Naive thymus-derived CD8-positive, alpha-beta T cell (primary cell): ENCODE measurements at regions not wholly inside any gene's neighbourhood (a gene's known extent, or its start where the extent isn't known, plus 50 kb on each side); places are given as distances from the start of the nearest gene placed in this dataset.

ENCODE experiments used
- ATAC-seq, 2 donors: fragments of 150-1000 bp; cut with Tn5 transposase in 1 of 2; sonication (Bioruptor Pico), chemical (Tn5 transposase) in 1 of 2; 1 replicate in 1 of 2; 2 replicates in 1 of 2; pipeline ENCODE4 v1.10.0; 2021; ENCODE audit warnings: mild to moderate bottlenecking in 2 of 2, moderate library complexity in 2 of 2
- POLR2A ChIA-PET: fragments of 350-600 bp; sonication (Branson Sonifier 250); formaldehyde crosslinking; loops from one replicate; lab custom pipeline; 2021; ENCODE audit warnings: antibody characterized with exemption; lab: Charles Lee
- DNase-seq, 10 donors: peaks; one replicate each; pipeline versions ENCODE4 v3.0.0 to v3.0.0-alpha.2; 2020 to 2022
- H3K27ac Mint-ChIP-seq, 10 donors: one replicate each; pipeline ENCODE4 v1.8.0; 2020 to 2022; ENCODE audit warnings: mild to moderate bottlenecking in 10 of 10, mixed read lengths in 10 of 10, moderate library complexity in 4 of 10, inconsistent platforms in 1 of 10
- H3K27me3 Mint-ChIP-seq, 5 donors: one replicate each; pipeline ENCODE4 v1.8.0; 2021 to 2022; ENCODE audit warnings: mixed read lengths in 5 of 5
- H3K36me3 Mint-ChIP-seq, 3 donors: one replicate each; pipeline ENCODE4 v1.8.0; 2020 to 2022; ENCODE audit warnings: mixed read lengths in 3 of 3, mild to moderate bottlenecking in 2 of 3, inconsistent platforms in 1 of 3
- H3K4me1 Mint-ChIP-seq, 4 donors: one replicate each; pipeline ENCODE4 v1.8.0; 2021 to 2022; ENCODE audit warnings: mixed read lengths in 4 of 4
- H3K4me3 Mint-ChIP-seq, 10 donors: one replicate each; pipeline ENCODE4 v1.8.0; 2020 to 2022; ENCODE audit warnings: mild to moderate bottlenecking in 10 of 10, mixed read lengths in 10 of 10, moderate library complexity in 6 of 10, inconsistent platforms in 1 of 10
- H3K9me3 Mint-ChIP-seq, 9 donors: one replicate each; pipeline ENCODE4 v1.8.0; 2020 to 2022; ENCODE audit warnings: mixed read lengths in 9 of 9, mild to moderate bottlenecking in 3 of 9, inconsistent platforms in 1 of 9, moderate library complexity in 1 of 9

DNA sequence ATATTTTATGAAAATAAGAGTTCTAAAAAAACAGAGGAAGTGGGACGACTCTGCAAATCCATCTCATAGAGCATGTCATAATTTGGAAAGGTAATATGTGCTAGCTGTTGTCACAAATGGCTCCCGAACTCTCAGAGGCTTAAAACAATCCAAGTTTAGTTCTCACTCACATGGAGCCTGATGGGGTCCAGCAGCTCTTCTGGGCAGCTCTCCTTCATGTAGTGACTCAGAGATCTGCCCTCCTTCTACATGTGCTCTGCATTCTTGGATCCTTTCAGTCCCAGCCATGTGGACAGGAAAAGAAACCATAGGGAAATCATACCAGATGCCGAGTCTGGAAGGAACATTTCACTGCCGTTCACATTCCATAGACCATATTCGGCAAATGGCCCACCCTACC, 180.1 kb upstream of the APCDD1 start:
- POLR2A ChIA-PET: no interaction called here
- H3K9me3 Mint-ChIP-seq: peaks cover 0 to 3% (median 0%) of the 10 kb centered on the region in 9 donors
- ATAC-seq: no peak
- peaks cover 0 to 7% (median 0%) of the 10 kb centered on the region in 5 donors for H3K27me3 Mint-ChIP-seq
- H3K27ac Mint-ChIP-seq: no peak overlapping the region
- no peak overlapping the region for H3K4me3 Mint-ChIP-seq
- H3K36me3 Mint-ChIP-seq: no peaks in the 10 kb centered on the region
- DNase-seq: no peak
- H3K4me1 Mint-ChIP-seq: peaks cover 0 to 2% (median 0%) of the 10 kb centered on the region in 4 donors

DNA sequence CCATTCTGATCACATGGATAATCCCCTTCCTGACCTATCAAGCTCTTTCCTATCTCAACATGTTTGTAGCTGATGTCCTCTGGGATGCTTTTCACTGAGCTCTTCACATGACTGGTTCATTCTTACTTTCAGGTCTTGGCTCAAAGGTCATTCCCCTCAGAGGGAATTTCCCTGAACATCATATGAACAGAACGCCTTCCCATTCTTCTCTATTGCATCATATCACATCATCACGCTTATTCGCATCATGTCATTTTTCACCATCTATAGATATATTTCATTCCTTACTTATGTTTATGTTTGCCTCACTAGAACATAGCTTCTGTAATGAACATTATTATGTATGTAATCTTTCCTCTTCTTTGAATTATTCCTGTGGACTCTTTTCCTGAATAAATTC, 178.9 kb upstream of the APCDD1 start:
- POLR2A ChIA-PET: no interaction called here
- H3K4me3 Mint-ChIP-seq: no peak overlapping the region
- ATAC-seq: no peak
- peaks cover 0 to 5% (median 3%) of the 10 kb centered on the region in 4 donors for H3K4me1 Mint-ChIP-seq
- peaks cover 0 to 7% (median 0%) of the 10 kb centered on the region in 5 donors for H3K27me3 Mint-ChIP-seq
- H3K36me3 Mint-ChIP-seq: no peaks in the 10 kb centered on the region
- DNase-seq: no peak
- no peak overlapping the region for H3K27ac Mint-ChIP-seq
- peaks cover 0 to 3% (median 0%) of the 10 kb centered on the region in 9 donors for H3K9me3 Mint-ChIP-seq

DNA sequence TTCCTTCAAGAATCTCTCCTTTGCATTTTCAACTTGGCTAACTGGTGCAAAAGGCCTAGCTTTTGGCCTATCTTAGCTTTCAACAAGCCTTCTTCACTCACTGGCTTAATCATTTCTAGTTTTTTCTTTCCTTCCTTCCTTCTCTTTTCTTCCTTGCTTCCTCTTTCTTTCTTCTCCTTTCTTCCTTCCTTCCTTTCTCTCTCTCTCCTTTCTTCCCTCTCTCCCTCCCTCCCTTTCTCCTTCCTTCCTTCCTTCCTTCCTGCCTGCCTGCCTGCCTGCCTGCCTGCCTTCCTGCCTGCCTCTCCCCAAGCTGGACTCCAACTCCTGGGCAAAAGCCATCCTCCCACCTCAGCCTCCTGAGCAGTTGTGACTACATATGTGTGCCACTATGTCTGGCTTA, 176.2 kb upstream of the APCDD1 start:
- no peak for DNase-seq
- peaks cover 0 to 3% (median 0%) of the 10 kb centered on the region in 5 donors for H3K27me3 Mint-ChIP-seq
- H3K4me1 Mint-ChIP-seq: peaks cover 0 to 8% (median 4%) of the 10 kb centered on the region in 4 donors
- POLR2A ChIA-PET: no interaction called here
- ATAC-seq: no peak
- no peak overlapping the region for H3K4me3 Mint-ChIP-seq
- no peak overlapping the region for H3K27ac Mint-ChIP-seq
- peaks cover 0 to 3% (median 0%) of the 10 kb centered on the region in 9 donors for H3K9me3 Mint-ChIP-seq
- H3K36me3 Mint-ChIP-seq: no peaks in the 10 kb centered on the region

DNA sequence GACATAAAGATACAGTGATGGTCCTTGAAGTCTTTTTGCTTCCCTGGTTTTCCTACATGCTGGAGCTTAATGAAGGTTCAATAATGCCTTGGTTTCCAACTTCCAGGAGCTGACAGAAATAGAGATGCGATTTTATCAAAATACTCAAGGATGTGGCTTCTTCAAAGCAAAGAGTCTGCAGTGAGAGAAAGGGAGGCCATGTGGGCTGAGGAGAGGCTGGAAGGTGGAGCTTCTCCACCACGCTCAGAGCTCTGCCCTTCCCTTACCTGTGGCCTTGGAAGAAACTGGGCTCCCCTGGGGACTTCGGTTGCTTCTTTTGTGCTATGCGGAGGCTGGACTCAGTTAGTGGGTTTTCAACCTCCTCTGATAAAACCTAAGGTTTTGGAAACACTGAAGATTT, 175.0 kb upstream of the APCDD1 start:
- no peak overlapping the region for H3K4me3 Mint-ChIP-seq
- H3K4me1 Mint-ChIP-seq: peaks cover 0 to 13% (median 4%) of the 10 kb centered on the region in 4 donors
- POLR2A ChIA-PET: no interaction called here
- DNase-seq: no peak
- H3K27ac Mint-ChIP-seq: no peak overlapping the region
- H3K9me3 Mint-ChIP-seq: peaks cover 0 to 3% (median 0%) of the 10 kb centered on the region in 9 donors
- no peaks in the 10 kb centered on the region for H3K36me3 Mint-ChIP-seq
- peaks cover 0 to 6% (median 0%) of the 10 kb centered on the region in 5 donors for H3K27me3 Mint-ChIP-seq
- ATAC-seq: no peak

DNA sequence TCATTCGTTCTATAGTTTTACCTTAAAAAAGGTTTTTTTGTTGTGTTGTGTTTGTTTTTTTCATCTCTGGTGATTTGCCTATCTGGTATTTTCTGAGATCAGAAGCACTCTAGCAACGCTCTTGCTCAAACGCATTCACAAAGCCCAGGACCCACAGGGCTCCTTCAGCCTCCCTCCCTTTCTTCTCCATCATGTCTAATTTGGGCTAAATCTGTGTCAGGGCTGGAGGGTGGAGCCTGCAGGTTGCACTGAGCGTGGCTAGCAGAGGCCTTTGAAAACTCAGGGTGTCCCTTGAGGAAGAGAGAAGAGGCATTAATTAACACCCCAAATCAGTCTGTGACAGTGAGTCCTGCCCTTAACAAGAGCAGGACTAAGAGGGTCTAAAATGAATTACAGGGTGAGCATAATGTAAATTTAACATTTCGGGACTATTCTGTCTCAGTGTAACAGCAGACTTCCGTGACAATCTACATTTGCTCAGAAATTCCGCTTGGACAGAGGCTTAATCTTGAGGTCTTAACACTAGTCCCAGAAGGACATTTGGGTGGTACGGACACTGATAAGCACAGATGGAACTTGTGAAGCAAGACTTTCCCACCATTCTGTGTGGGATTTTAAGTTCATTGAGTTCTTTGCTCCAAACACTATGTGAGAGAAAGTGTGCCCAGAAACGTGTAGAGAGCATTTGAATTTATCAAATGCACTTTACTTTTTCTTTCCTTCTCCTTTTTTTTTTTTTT, 174.4 kb upstream of the APCDD1 start:
- peaks cover 0 to 6% (median 0%) of the 10 kb centered on the region in 5 donors for H3K27me3 Mint-ChIP-seq
- peaks cover 0 to 3% (median 0%) of the 10 kb centered on the region in 9 donors for H3K9me3 Mint-ChIP-seq
- DNase-seq (no peak), ATAC-seq (no peak)
- POLR2A ChIA-PET: no interaction called here
- peaks cover 0 to 16% (median 4%) of the 10 kb centered on the region in 4 donors for H3K4me1 Mint-ChIP-seq
- peak overlapping the region in 1 of 10 donors; percentile 70 for H3K27ac Mint-ChIP-seq
- no peak overlapping the region for H3K4me3 Mint-ChIP-seq
- no peaks in the 10 kb centered on the region for H3K36me3 Mint-ChIP-seq

DNA sequence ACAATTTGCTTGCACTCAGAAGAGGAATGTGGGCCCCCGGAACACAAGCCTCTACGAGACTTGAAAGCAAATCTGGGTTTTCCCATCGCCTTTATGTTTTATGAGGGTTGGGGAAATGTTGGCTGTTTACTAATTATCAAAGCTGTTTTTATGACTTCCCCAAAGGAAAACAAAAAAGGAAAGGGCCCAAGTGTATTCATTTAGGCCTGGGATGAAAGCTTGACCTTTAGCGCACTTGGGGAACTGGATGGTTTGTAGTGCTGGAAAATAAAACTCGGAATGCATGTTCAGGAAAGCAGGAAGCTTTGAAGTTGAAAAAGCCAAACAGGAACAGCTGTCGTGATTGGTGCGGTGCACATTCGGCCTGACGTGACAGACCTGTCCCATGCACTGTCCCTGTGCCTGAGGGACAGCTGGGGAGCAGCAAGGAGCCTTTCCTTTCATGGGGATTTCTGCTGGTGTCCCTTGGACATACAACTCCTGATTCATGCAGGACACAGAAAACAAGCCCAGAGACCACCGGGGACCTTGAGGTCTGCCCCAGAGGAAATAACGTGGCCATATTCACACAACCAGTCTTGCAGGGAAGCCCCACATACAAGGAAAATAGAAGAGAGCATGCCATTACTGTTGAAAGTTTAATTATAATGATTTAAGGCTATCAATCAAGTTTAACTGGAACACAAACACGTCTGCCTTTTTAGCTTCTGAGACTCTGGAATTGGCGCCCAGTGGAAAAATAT, 169.7 kb upstream of the APCDD1 start:
- H3K36me3 Mint-ChIP-seq: peaks cover 0 to 8% (median 0%) of the 10 kb centered on the region in 3 donors
- DNase-seq (no peak), ATAC-seq (no peak)
- H3K27me3 Mint-ChIP-seq: peaks cover 0 to 16% (median 0%) of the 10 kb centered on the region in 5 donors
- POLR2A ChIA-PET: no interaction called here
- no peak overlapping the region for H3K4me3 Mint-ChIP-seq
- H3K27ac Mint-ChIP-seq: no peak overlapping the region
- H3K4me1 Mint-ChIP-seq: peaks cover 0 to 37% (median 3%) of the 10 kb centered on the region in 4 donors
- peaks cover 0 to 11% (median 8%) of the 10 kb centered on the region in 9 donors for H3K9me3 Mint-ChIP-seq

DNA sequence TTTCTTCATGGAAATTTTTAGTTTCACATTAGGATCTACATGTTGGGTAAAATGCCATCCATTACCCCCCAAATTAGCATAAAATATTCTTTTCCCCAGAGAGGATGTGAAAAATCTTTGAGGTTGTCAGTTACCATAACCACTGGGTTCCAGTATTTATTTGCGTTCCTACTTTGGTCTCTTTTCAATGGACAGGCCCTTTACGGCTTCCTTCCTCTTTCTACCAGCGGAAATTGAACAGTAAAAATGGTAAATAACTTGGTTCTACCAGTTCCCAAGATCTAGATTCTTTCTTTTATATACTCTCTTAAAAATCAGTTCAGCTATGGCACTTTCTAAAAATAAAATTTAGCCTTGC, 169.2 kb upstream of the APCDD1 start:
- peaks cover 0 to 16% (median 0%) of the 10 kb centered on the region in 5 donors for H3K27me3 Mint-ChIP-seq

DNA sequence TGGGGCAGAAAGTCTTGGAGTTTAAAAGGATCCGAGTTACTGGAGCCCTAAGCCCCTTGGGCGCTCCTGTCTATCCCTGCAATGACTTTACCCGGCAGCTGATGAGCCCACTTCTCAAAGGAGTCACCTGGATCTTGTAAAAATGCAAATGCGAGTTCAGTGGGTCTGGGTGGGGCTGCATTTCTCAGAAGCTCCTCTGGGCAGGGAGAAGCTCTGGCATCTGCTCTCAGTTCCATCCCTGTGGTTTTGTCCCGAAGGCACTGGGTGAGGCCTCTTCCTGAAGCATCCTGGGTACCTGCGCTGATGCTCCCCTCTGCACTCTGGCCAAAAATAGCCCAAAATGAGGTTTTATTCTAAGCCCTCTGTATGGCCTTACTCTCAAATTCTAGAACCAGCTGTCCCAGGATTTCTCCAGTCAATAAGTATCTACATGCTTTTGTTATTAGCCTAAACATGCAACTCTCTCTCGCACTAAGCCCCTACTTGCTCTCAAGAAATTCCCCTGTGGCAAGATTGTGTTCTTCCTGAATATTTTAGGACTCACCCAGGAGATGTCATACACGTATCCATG, 167.8 kb upstream of the APCDD1 start:
- Mint-ChIP-seq H3K4me1 (peaks cover 0 to 34% (median 0%) of the 10 kb centered on the region in 4 donors), H3K9me3 (peaks cover 0 to 11% (median 8%) of the 10 kb centered on the region in 9 donors), H3K27me3 (peaks cover 0 to 16% (median 0%) of the 10 kb centered on the region in 5 donors), H3K36me3 (peaks cover 0 to 8% (median 0%) of the 10 kb centered on the region in 3 donors), H3K4me3 (no peak overlapping the region), H3K27ac (no peak overlapping the region)
- DNase-seq (no peak), ATAC-seq (no peak)
- POLR2A ChIA-PET: no interaction called here

More for the DNA sequence above, 169.2 kb upstream of the APCDD1 start:
- H3K4me3 Mint-ChIP-seq: peak overlapping the region in 1 of 10 donors; percentile 24
- POLR2A ChIA-PET: no interaction called here
- H3K4me1 Mint-ChIP-seq: peaks cover 0 to 34% (median 0%) of the 10 kb centered on the region in 4 donors
- no peak for DNase-seq
- H3K27ac Mint-ChIP-seq: no peak overlapping the region
- peaks cover 0 to 11% (median 8%) of the 10 kb centered on the region in 9 donors for H3K9me3 Mint-ChIP-seq
- no peak for ATAC-seq
- peaks cover 0 to 8% (median 0%) of the 10 kb centered on the region in 3 donors for H3K36me3 Mint-ChIP-seq

DNA sequence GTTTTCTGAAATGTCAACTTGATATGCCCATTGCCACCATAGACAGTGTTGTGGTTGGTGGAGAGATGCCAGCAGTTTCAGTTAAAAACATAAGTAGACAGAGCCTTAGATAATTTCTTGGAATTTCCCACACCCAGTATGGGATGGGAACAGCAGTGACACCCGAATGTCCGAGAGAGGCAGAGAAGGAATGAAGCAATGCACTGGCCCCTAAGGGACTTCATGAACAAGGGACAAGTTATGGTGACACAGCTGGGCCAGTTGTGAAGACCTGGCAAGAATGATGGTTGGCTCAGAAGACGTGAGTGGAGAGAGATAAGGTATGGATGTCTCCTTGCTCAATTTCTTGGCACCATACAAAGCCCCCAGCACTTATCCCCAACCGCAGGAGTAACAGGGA, 165.2 kb upstream of the APCDD1 start:
- Mint-ChIP-seq H3K4me3 (no peak overlapping the region), H3K4me1 (peaks cover 0 to 35% (median 0%) of the 10 kb centered on the region in 4 donors), H3K36me3 (peaks cover 0 to 8% (median 0%) of the 10 kb centered on the region in 3 donors), H3K27ac (no peak overlapping the region), H3K27me3 (peaks cover 0 to 13% (median 0%) of the 10 kb centered on the region in 5 donors), H3K9me3 (peaks cover 0 to 11% (median 8%) of the 10 kb centered on the region in 9 donors)
- no peak for ATAC-seq
- DNase-seq: no peak
- POLR2A ChIA-PET: no interaction called here

DNA sequence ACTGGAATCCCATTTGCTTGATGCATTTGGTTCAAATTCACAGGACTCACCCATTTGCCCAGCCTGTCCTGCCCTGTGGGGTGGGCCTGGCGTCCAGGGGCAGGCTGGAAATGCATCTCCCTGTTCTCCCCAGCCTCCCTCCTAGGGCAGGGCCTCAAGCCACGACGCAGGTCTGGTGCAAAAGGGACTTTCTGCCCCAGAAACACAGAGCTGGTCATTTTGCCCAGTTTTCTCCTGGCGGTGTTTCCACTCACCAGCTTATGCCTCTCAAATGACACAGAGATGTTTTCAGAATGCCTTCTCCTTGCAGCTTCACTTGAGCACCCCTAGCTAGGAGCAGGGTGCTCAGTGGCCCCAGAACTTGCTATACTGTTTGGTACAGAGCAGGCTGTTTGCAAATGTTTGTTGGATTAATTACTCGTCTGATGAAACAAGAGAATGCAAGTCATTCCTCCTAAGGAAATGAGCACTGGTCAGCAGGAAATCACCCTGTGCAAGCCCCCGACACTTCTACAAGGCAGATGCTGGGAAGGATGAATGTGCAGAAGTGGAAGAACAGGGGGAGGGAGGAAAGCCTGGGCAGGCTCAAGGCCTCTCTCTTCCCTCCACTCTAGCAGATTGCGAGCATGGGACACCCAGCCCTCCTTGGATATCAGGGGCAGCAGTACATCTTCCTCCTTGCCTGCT, 164.3 kb upstream of the APCDD1 start:
- peaks cover 0 to 11% (median 8%) of the 10 kb centered on the region in 9 donors for H3K9me3 Mint-ChIP-seq
- no peak for ATAC-seq
- DNase-seq: no peak

DNA sequence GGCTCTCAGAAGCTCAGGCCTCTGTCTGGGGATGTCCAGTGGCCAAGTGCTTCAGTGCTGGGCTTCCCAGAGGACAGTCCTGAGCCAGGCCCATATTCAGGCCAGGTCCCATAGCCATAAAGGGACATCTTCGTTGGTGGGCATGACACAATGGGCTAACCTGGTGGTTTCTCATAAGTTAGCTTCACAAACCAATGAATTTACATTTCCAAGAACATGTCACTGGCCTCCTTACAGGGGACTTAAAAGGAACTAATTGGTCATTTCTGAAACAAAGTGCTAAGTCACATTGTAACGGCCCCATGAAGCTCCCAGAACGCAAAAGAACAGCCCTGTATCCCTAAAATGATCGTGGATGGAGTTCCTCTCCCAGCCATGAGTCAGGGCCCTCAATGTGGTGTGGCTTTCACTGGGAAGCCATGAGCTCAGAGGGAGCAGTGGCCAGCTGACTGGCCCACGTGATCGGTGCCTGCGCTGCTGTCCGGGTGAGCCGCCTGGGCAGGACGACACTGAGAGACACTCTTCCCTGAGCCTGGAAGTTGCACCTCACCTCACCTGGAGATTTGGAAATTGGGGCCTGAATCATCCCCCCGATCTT, 163.7 kb upstream of the APCDD1 start:
- Mint-ChIP-seq H3K27ac (no peak overlapping the region), H3K4me3 (no peak overlapping the region), H3K9me3 (peaks cover 0 to 11% (median 8%) of the 10 kb centered on the region in 9 donors), H3K4me1 (peaks cover 0 to 29% (median 0%) of the 10 kb centered on the region in 4 donors), H3K27me3 (peaks cover 0 to 13% (median 0%) of the 10 kb centered on the region in 5 donors), H3K36me3 (peaks cover 0 to 8% (median 0%) of the 10 kb centered on the region in 3 donors)
- ATAC-seq: no peak
- DNase-seq: no peak
- POLR2A ChIA-PET: no interaction called here

More for the DNA sequence above, 164.3 kb upstream of the APCDD1 start:
- POLR2A ChIA-PET: no interaction called here
- no peak overlapping the region for H3K27ac Mint-ChIP-seq
- H3K27me3 Mint-ChIP-seq: peaks cover 0 to 13% (median 0%) of the 10 kb centered on the region in 5 donors
- peaks cover 0 to 8% (median 0%) of the 10 kb centered on the region in 3 donors for H3K36me3 Mint-ChIP-seq
- H3K4me3 Mint-ChIP-seq: no peak overlapping the region
- H3K4me1 Mint-ChIP-seq: peaks cover 0 to 32% (median 0%) of the 10 kb centered on the region in 4 donors

DNA sequence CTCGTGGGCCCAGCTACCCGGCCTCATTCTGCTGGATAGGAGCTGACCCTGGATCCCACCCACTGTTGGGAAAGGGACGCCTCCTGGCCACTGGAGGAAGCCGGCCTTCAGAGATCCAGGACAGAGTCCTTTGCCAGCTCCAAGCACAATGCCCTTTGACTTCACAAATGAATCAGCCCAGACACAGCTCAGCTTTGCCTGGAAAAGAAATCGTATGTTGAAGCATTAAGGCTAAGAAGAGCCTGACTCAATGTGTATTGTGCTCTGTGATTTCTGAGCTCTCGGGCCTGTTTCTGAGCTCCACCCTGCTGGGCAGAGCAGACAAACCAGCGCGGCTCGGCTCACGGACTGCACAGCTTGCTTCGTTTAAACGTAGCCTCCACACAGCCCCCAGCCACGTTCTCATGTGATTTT, 162.9 kb upstream of the APCDD1 start:
- Mint-ChIP-seq H3K36me3 (peaks cover 0 to 8% (median 0%) of the 10 kb centered on the region in 3 donors), H3K4me3 (no peak overlapping the region), H3K27ac (no peak overlapping the region), H3K27me3 (peaks cover 0 to 13% (median 0%) of the 10 kb centered on the region in 5 donors), H3K4me1 (peaks cover 0 to 21% (median 0%) of the 10 kb centered on the region in 4 donors), H3K9me3 (peaks cover 0 to 11% (median 8%) of the 10 kb centered on the region in 9 donors)
- POLR2A ChIA-PET: no interaction called here
- DNase-seq: no peak
- no peak for ATAC-seq
